HCEC 1CT (cell line): ENCODE measurements at regions not wholly inside any gene's neighbourhood (a gene's known extent, or its start where the extent isn't known, plus 50 kb on each side); places are given as distances from the start of the nearest gene placed in this dataset.
"Not testable (repeated sequence)": the region's sequence is repeated elsewhere in the genome, so short reads cannot be mapped to it uniquely, and the experiment has no call there.

ENCODE experiments used
- DNase-seq: peaks from one replicate; pipeline ENCODE4 v3.0.0-alpha.2; 2017

DNA sequence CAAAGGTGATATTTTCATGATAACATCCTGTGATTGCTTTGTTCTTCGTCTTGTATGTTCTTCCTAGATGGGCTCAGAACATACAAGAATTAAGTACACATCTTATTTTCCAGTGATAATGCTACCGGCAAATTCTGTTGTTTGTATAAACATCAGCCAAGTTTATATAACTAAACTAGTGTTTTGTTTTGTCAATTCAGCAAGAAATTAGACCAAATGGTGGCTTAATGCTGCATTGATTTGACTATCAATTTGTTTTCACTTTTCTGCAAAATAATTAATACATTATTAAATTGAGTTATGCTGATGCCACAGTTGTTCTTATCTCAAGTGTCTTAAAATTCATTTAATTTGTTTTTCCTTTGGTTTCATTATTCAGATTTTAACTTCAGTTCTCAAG lies 177.7 kb downstream of the OR4F29 start:
- not testable (repeated sequence) for DNase-seq

DNA sequence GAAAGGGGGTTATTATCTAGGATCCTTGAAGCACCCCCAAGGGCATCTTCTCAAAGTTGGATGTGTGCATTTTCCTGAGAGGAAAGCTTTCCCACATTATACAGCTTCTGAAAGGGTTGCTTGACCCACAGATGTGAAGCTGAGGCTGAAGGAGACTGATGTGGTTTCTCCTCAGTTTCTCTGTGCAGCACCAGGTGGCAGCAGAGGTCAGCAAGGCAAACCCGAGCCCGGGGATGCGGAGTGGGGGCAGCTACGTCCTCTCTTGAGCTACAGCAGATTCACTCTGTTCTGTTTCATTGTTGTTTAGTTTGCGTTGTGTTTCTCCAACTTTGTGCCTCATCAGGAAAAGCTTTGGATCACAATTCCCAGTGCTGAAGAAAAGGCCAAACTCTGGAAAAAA lies 183.7 kb downstream of the OR4F29 start:
- peak; percentile 17 for DNase-seq
